ENCODE measurements at regions not wholly inside any gene's neighbourhood (a gene's known extent, or its start where the extent isn't known, plus 50 kb on each side); places are given as distances from the start of the nearest gene placed in this dataset.
"Not testable (repeated sequence)": the region's sequence is repeated elsewhere in the genome, so short reads cannot be mapped to it uniquely, and the experiment has no call there.

- no peak for DNase-seq (ENCODE audit: low read depth in 3 of 3)
Measured at GRCh38 chr11:86749821-86750401, 50.4 kb upstream of the PRSS23 start.

GRCh38 chr11:86749376-86749775 lies 51.0 kb upstream of the PRSS23 start:
- no peak for DNase-seq (ENCODE audit: low read depth in 3 of 3)

- DNase-seq (ENCODE audit: low read depth in 3 of 3), result no peak
Measured at GRCh38 chr11:86748296-86748695, 52.0 kb upstream of the PRSS23 start.

GRCh38 chr11:86747801-86748200 lies 52.5 kb upstream of the PRSS23 start:
- no peak for DNase-seq (ENCODE audit: low read depth in 3 of 3)

GRCh38 chr11:86746514-86746913 lies 53.8 kb upstream of the PRSS23 start:
- DNase-seq (ENCODE audit: low read depth in 3 of 3), result no peak

GRCh38 chr11:86745571-86745970 lies 54.8 kb upstream of the PRSS23 start:
- DNase-seq (ENCODE audit: low read depth in 3 of 3), result no peak

GRCh38 chr11:86743223-86744118 lies 56.9 kb upstream of the PRSS23 start:
- DNase-seq (ENCODE audit: low read depth in 3 of 3), result peak in 2 of 3 experiments; percentile 25 to 60

- DNase-seq (ENCODE audit: low read depth in 3 of 3), result no peak
Measured at GRCh38 chr11:86741839-86742805, 58.2 kb upstream of the PRSS23 start.

GRCh38 chr11:86741484-86741835 lies 58.9 kb upstream of the PRSS23 start:
- no peak for DNase-seq (ENCODE audit: low read depth in 3 of 3)

GRCh38 chr11:86740628-86741483 lies 59.5 kb upstream of the PRSS23 start:
- peak in 1 of 3 experiments; percentile 12 for DNase-seq (ENCODE audit: low read depth in 3 of 3)

GRCh38 chr11:86738568-86738967 lies 61.8 kb upstream of the PRSS23 start:
- DNase-seq (ENCODE audit: low read depth in 3 of 3), result no peak

- DNase-seq (ENCODE audit: low read depth in 3 of 3), result no peak
Measured at GRCh38 chr11:86737737-86738136, 62.6 kb upstream of the PRSS23 start.

- no peak for DNase-seq (ENCODE audit: low read depth in 3 of 3)
Measured at GRCh38 chr11:86737230-86737629, 63.1 kb upstream of the PRSS23 start.

GRCh38 chr11:86736291-86737143 lies 63.8 kb upstream of the PRSS23 start:
- DNase-seq (ENCODE audit: low read depth in 3 of 3), result no peak

GRCh38 chr11:86735451-86736290 lies 63.3 kb upstream of the ME3 start:
- no peak for DNase-seq (ENCODE audit: low read depth in 3 of 3)

GRCh38 chr11:86732739-86733138 lies 60.3 kb upstream of the ME3 start:
- not testable (repeated sequence) for DNase-seq (ENCODE audit: low read depth in 3 of 3)

GRCh38 chr11:86732286-86732685 lies 59.9 kb upstream of the ME3 start:
- not testable (repeated sequence) for DNase-seq (ENCODE audit: low read depth in 3 of 3)

GRCh38 chr11:86729576-86729975 lies 57.2 kb upstream of the ME3 start:
- DNase-seq (ENCODE audit: low read depth in 3 of 3), result not testable (repeated sequence)

GRCh38 chr11:86728562-86728961 lies 56.1 kb upstream of the ME3 start:
- DNase-seq (ENCODE audit: low read depth in 3 of 3), result no peak
